ENCODE measurements at regions not wholly inside any gene's neighbourhood (a gene's known extent, or its start where the extent isn't known, plus 50 kb on each side); places are given as distances from the start of the nearest gene placed in this dataset.
A peak's percentile ranks its signal among the peaks of the same experiment; 100 is the strongest.
"Not testable (repeated sequence)": the region's sequence is repeated elsewhere in the genome, so short reads cannot be mapped to it uniquely, and the experiment has no call there.

DNA sequence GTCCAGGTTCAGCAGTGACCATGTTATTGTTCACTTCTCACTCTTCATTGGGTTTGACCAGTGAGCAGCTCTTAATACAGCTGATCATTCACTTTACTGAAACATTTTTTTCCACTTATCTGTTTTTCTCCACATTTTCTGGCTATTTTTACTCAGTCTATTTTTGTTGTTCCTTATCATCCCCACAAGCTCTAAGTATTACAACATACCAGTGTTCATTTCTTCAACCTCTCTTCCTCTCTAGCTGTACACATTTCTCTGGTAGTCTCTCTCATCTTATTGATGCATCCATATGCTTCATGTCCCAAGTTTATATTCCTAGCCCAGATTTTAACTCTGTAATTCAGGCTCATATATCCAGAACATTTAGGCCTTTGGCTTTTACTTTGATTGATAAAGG, 119.4 kb upstream of the FOLH1 start:
- not testable (repeated sequence) for FAIRE-seq; DNase-seq (ENCODE audit: low spot score)

DNA sequence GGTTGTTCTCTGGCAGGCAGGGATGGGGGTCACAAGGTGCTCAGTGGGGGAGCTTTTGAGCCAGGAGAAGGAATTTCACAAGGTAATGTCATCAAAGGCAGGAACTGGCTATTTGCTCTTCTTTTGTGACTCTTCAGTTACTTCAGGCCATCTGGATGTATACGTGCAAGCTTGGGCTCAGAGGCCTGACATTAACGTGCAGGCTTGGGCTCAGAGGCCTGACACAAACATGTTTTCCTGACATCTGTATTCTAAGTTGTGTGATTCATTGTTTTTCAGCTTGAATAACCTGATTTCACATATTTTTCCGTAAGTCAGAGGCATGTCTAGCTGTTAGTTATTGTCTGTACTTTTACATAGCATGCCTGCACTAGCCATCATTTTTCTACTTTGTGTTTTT, 118.2 kb upstream of the FOLH1 start:
- not testable (repeated sequence) for FAIRE-seq; DNase-seq (ENCODE audit: low spot score)

DNA sequence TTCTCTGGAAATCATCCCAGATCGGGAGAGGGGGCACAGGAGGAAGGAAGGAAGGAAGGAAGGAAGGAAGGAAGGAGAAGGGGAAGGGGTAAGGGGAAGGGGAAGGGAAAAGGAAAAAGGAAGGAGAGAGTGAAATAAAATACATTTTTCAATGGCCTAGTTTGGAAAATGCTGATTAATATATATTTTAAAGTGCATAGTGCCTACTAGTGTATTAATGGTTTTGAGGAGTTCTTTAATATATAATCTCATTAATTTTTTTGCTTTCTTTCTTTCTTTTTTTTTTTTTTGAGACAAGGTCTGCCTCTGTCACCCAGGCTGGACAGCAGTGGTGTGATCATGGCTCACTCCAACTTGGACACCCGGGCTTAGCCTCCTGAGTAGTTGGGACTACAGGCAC, 107.8 kb upstream of the FOLH1 start:
- no peak for DNase-seq (ENCODE audit: low spot score)
- no peak for FAIRE-seq

DNA sequence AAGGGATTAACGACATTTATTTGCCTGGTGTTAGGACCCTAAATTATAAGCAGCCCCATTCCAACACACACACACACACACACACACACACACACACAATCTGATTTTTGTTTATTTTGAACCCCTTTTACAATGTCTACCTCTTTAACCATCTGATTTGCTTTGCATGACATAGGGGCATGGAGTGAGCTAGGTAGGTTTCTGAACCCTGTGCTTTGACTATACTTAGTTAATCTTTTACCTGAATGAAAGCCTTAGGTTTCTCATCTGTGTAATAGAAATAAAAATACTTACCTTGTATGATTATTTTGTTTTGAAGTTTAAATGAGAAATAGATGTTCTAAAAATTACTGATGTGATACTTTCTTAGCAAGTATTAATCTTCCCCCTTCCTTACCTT, 94.7 kb upstream of the FOLH1 start:
- FAIRE-seq (no peak), DNase-seq (ENCODE audit: low spot score) (no peak)

DNA sequence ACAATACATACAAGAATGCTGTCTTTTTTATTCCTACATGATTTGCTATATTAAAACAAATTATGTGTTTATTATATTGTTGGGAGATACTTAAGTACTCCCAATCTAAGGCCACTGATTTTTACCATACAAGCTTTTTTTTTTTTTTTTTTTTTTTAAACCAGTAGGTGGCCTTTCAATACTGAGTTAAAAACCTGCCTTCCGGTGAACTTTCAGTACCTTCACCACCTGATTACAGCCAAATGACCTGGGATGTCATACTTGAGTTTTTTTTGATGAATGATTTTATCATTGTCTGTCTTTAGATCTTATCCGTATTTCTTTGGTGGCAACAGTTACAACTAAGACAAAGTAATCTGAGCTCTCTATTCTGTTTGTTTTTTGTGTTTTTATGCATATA, 94.0 kb upstream of the FOLH1 start:
- DNase-seq (ENCODE audit: low spot score) (no peak), FAIRE-seq (no peak)

DNA sequence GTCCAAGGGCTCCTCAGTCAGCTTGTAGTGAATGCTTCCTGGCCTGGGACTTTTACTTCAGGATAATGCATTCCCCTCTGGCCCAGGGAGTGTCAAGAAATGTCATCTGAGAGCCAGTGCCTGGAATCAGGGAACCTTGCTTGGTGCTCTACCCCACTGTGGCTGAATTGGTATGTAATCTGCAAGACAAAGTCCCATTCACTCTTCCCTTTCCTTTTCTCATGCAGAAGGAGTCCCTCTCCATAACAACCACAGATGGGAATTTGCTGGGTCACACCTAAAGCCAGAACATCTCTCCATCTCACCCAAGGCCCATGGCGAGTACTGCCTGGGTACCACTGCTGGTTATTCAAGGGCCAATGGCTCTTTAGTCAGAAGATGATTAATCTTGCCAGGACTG, 89.6 kb upstream of the FOLH1 start:
- not testable (repeated sequence) for DNase-seq (ENCODE audit: low spot score); FAIRE-seq

DNA sequence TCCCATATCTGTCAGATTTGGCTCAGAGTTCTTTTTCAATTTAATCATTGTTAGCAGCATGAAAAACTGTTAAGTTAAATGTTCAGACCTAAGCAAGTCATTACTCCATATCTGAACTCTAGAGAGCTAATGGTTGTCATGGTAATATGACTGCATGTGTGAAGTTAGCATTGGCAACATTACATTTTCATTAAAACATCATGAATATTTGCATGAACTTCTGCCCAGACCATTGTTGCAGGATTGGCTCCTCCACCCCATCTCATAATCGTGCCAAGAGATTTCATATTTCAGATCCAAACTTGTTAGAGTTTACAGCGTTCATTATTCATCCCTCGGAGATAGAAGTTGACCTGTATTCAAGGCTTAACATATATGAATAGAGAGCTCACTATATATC, 75.5 kb upstream of the FOLH1 start:
- not testable (repeated sequence) for FAIRE-seq; DNase-seq (ENCODE audit: low spot score)

DNA sequence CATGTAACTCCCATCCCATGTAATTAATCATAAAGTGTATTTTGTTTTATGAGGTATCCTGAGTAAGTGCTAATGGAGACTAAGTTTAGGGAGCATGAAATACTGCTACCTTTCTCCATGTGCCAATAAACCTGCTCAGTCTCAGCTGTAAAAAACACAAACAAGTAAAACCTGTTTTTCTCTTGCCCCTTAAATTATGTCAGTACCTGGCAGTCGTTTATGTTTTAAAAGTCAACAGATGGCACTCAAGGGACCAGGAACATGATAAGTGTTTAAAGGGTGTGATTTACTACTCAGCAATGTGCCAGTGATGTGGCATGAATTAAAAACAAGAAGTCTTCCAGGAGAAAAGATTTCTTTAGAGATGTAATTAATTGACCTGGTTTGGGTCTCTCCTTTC, 74.9 kb upstream of the FOLH1 start:
- DNase-seq (ENCODE audit: low spot score); FAIRE-seq: not testable (repeated sequence)

DNA sequence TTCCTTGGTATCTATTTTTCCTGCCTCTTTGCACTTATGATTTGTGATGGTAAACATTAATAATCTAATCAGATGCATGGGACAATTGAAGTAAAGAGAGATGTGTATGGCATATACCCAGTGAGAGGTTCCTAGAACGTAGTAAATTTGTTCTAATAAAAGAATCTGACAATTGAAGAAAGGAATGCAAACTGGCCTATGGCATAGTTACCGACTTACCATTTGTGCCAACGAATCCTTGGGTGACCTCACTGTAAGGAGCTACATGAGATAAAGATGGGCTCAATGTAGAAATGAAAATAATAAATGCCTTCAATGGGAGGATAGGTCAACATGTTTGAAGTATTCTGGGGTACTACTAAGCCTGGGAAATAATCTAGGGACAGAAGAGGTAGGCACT, 73.7 kb upstream of the FOLH1 start:
- peak; percentile 55 for FAIRE-seq

DNA sequence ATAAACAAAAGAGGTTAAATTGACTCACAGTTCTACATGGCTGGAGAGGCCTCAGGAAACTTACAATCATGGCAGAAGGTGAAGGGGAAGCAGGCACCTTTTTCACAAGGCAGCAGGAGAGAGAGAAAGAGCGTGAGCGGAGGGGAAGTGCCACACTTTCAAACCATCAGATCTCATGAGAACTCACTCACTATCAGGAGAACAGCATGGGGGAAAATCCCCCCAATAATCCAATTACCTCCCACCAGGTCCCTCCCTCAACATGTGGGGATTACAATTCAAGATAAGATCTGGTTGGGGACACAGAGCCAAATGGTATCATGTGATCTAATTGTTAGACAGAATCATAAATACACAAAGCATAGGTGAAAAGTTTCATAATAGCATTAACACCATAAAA, 69.5 kb upstream of the FOLH1 start:
- not testable (repeated sequence) for FAIRE-seq

More for the DNA sequence above, 73.7 kb upstream of the FOLH1 start:
- not testable (repeated sequence) for DNase-seq (ENCODE audit: low spot score)

More for the DNA sequence above, 69.5 kb upstream of the FOLH1 start:
- DNase-seq (ENCODE audit: low spot score), result not testable (repeated sequence)
